Heart right ventricle (tissue), 16 donors: ENCODE measurements at regions not wholly inside any gene's neighbourhood (a gene's known extent, or its start where the extent isn't known, plus 50 kb on each side); places are given as distances from the start of the nearest gene placed in this dataset.

Source experiments
- ATAC-seq, 8 donors: fragments of 200-7000 bp; cut with Tn5 transposase; one replicate each; pipeline ENCODE4 v1.9.1; 2020; ENCODE audit warnings: mild to moderate bottlenecking in 8 of 8, moderate library complexity in 8 of 8, moderate number of reproducible peaks in 1 of 8
- DNase-seq, 2 donors: peaks; one replicate each; pipeline ENCODE4 v3.0.0-alpha.2; 2020
- H3K27ac ChIP-seq, 10 donors: fragments of 200-600 bp; sonication (generic) in 2 of 10; one replicate each; pipeline versions ENCODE4 v1.5.0 to v1.8.0; 2020 to 2022; ENCODE audit warnings: mild to moderate bottlenecking in 3 of 10
- H3K27me3 ChIP-seq, 7 donors: fragments of 200-600 bp; one replicate each; pipeline ENCODE4 v1.8.0; 2021 to 2022; ENCODE audit warnings: mild to moderate bottlenecking in 2 of 7
- H3K36me3 ChIP-seq, 9 donors: fragments of 200-600 bp; sonication (generic) in 1 of 9; one replicate each; pipeline versions ENCODE4 v1.5.0 to v1.8.0; 2020 to 2022; ENCODE audit warnings: mild to moderate bottlenecking in 2 of 9
- H3K4me1 ChIP-seq, 9 donors: fragments of 200-600 bp; sonication (generic) in 1 of 9; one replicate each; pipeline versions ENCODE4 v1.5.0 to v1.8.0; 2020 to 2022; ENCODE audit warnings: mild to moderate bottlenecking in 4 of 9
- H3K4me3 ChIP-seq, 10 donors: fragments of 200-600 bp; sonication (generic) in 2 of 10; one replicate each; pipeline versions ENCODE4 v1.5.0 to v1.8.0; 2020 to 2022; ENCODE audit warnings: mild to moderate bottlenecking in 7 of 10, moderate library complexity in 2 of 10
- H3K9me3 ChIP-seq, 11 donors: fragments of 200-600 bp in 10 of 11; sonication (generic) in 2 of 11; one replicate each; pipeline versions ENCODE4 v1.5.0 to v1.8.0; 2013 to 2022; ENCODE audit warnings: mild to moderate bottlenecking in 2 of 11, control low read depth in 1 of 11, moderate library complexity in 1 of 11
- CTCF ChIP-seq, 9 donors: fragments of 200-600 bp; sonication (generic) in 2 of 9; IDR thresholded peaks; one replicate each; pipeline versions ENCODE4 v1.5.0 to v1.8.0; 2021 to 2022; ENCODE audit warnings: antibody characterized with exemption in 9 of 9, mild to moderate bottlenecking in 5 of 9, moderate library complexity in 1 of 9
- WGBS, 2 donors: extraction: QIAGEN DNeasy Blood & Tissue Kit; methylation state at CpG; one replicate each; pipeline ENCODE4 v1.1.7; 2013; ENCODE audit warnings: inconsistent platforms in 1 of 2; 5-methylcytosine and 5-hydroxymethylcytosine counted together
- intact Hi-C, 10 donors: fragments of 100-400 bp; cut with DNase I; formaldehyde crosslinking; loops; one replicate each; pipeline versions ENCODE4 v1.11.1 to v1.14.2; 2022
- donor health status: Arrhythmogenic right ventricular cardiomyopathy.
- donor health status: ischemic (EF 13 %, LVEDD 7.1; RV severe dilation, severe dysfunction).
- donor health status: healthy with polysubstance abuse.
- donor health status: DM: no; HTN: yes; CAD: no.
- donor health status: DM: no; HTN: no; CAD: no.
- donor health status: ischemic (EF 25% LVEDD 6.9; RV normal size, moderate dysfunction).
- donor health status: ischemic (EF 25% LVEDD 5.7; RV mildly dilated, moderate dysfunction).
- donor health status: healthy.
- donor health status: DM: yes; HTN: yes; CAD: no.
- donor health status: Ischemic cardiomyopathy.
- donor health status: ischemic (EF 35%, LVEDD 5.7; RV mildly dilated, moderate dysfunction).
- donor health status: nonischemic (EF 11% LVEDD 7.7; RV severe dilation, severe dysfunction).
- donor health status: DM: yes; HTN: yes; CAD: no.
- donor health status: PGD.
- donor health status: ischemic (EF 29% LVEDD 5.4; RV normal size, mild dysfunction).
- donor health status: nonischemic (EF 23%, LVEDD 6.1; RV moderate dilation, normal function).

GRCh38 chr11:11757909-11758308, 83.9 kb upstream of the USP47 start:
- H3K36me3 ChIP-seq = no peaks in the 10 kb centered on the region
- DNase-seq (no peak), ATAC-seq (no peak)
- no peak overlapping the region for H3K4me3 ChIP-seq
- peaks cover 0 to 11% (median 4%) of the 10 kb centered on the region in 7 donors for H3K27me3 ChIP-seq
- no peak overlapping the region for H3K27ac ChIP-seq
- H3K4me1 ChIP-seq = peaks cover 0 to 3% (median 0%) of the 10 kb centered on the region in 9 donors
- WGBS, 2 donors = 59 to 67% methylated on average over 3 of the region's 3 CpGs
- intact Hi-C loops = loop anchor here in 1 of 10 donors (10.0 kb wide), 1 partner anchor 473 kb away; no protein-coding TSS in a partner anchor
- no peak for TF ChIP-seq CTCF (IDR thresholded peaks at IDR 0.05)
- no peaks in the 10 kb centered on the region for H3K9me3 ChIP-seq

GRCh38 chr11:11756718-11757117, 85.1 kb upstream of the USP47 start:
- H3K9me3 ChIP-seq = no peaks in the 10 kb centered on the region
- no peaks in the 10 kb centered on the region for H3K36me3 ChIP-seq
- ATAC-seq = no peak
- no peak overlapping the region for H3K27ac ChIP-seq
- WGBS, 2 donors = 81 to 83% methylated on average over 3 of the region's 3 CpGs
- DNase-seq = no peak
- no peak for TF ChIP-seq CTCF (IDR thresholded peaks at IDR 0.05)
- peaks cover 0 to 3% (median 0%) of the 10 kb centered on the region in 9 donors for H3K4me1 ChIP-seq
- intact Hi-C loops = loop anchor here in 1 of 10 donors (10.0 kb wide), 1 partner anchor 472 kb away; no protein-coding TSS in a partner anchor
- H3K27me3 ChIP-seq = peaks cover 0 to 6% (median 0%) of the 10 kb centered on the region in 7 donors
- H3K4me3 ChIP-seq = no peak overlapping the region

DNA sequence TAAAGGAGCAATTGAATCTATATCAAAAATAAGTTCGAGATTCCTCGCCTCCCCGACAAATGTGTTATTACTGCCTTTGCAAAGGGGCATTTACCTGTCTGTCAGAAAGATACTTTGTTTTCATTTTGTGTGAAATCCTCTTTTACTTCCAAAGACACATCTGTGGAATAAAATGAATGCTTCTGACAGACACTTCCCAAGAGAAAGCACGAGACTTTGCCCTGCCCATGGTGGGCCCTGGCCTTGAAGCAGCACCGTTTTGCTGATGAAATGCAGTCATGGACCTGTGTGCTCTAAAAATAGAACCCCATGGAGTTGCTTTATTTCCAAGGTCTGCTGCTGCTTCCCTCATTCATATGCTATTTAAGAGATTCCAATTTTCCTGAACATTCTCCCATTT, 85.9 kb upstream of the USP47 start:
- peaks cover 0 to 3% (median 0%) of the 10 kb centered on the region in 9 donors for H3K4me1 ChIP-seq
- no peak for ATAC-seq
- H3K9me3 ChIP-seq = no peaks in the 10 kb centered on the region
- no peak overlapping the region for H3K4me3 ChIP-seq
- no peak for TF ChIP-seq CTCF (IDR thresholded peaks at IDR 0.05)
- 78 to 81% methylated on average over 5 of the region's 5 CpGs for WGBS, 2 donors
- no peak for DNase-seq
- H3K36me3 ChIP-seq = no peaks in the 10 kb centered on the region
- intact Hi-C loops = loop anchor here in 1 of 10 donors (10.0 kb wide), 1 partner anchor 471 kb away; no protein-coding TSS in a partner anchor
- peaks cover 0 to 6% (median 0%) of the 10 kb centered on the region in 7 donors for H3K27me3 ChIP-seq
- no peak overlapping the region for H3K27ac ChIP-seq

DNA sequence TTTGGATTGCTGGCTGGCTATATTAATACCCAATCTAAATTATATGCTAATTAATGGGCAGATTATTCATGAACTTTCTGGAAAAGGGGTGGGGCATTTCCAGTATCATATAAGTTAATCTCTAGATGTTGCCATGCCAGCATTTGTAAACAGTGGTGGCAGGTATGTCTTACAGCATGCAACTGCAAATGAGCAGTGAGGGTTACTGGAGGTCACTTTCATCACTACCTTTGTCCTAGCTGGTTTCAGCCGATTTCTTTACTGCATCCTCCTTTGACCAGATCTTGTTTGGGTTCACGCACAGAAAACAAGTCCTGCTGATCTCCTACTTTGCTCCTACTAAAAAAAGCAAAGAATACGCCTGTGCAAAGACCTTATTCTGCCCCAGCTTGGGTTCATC, 89.1 kb upstream of the USP47 start:
- Histone ChIP-seq H3K27me3 (no peaks in the 10 kb centered on the region), H3K36me3 (no peaks in the 10 kb centered on the region), H3K4me1 (peaks cover 0 to 3% (median 0%) of the 10 kb centered on the region in 9 donors), H3K27ac (no peak overlapping the region), H3K4me3 (no peak overlapping the region), H3K9me3 (no peaks in the 10 kb centered on the region)
- no peak for ATAC-seq
- intact Hi-C loops = loop anchor here in 1 of 10 donors (10.0 kb wide), 1 partner anchor 468 kb away; no protein-coding TSS in a partner anchor
- TF ChIP-seq CTCF (IDR thresholded peaks at IDR 0.05) = no peak
- WGBS, 2 donors = 85 to 93% methylated on average over 3 of the region's 3 CpGs
- no peak for DNase-seq
